GM12874 (cell line): ENCODE measurements at regions not wholly inside any gene's neighbourhood (a gene's known extent, or its start where the extent isn't known, plus 50 kb on each side); places are given as distances from the start of the nearest gene placed in this dataset.

Experiments used
- CTCF ChIP-seq: IDR thresholded peaks from 2 replicates; pipeline ENCODE4 v1.5.1; 2011; ENCODE audit warnings: low read depth, mild to moderate bottlenecking, control low read depth, low read length, moderate library complexity; ENCODE audit not compliant: insufficient read depth

- no peak for TF ChIP-seq CTCF
Measured at GRCh38 chrX:109872021-109872732, 130.7 kb upstream of the TMEM164 start.

- TF ChIP-seq CTCF = no peak
Measured at GRCh38 chrX:109873574-109873973, 129.3 kb upstream of the TMEM164 start.

- TF ChIP-seq CTCF = no peak
Measured at GRCh38 chrX:109873983-109874382, 128.9 kb upstream of the TMEM164 start.

- TF ChIP-seq CTCF = no peak
Measured at GRCh38 chrX:109874548-109874947, 128.4 kb upstream of the TMEM164 start.

- no peak for TF ChIP-seq CTCF
Measured at GRCh38 chrX:109875831-109876230, 127.1 kb upstream of the TMEM164 start.

GRCh38 chrX:109878236-109878635 lies 124.7 kb upstream of the TMEM164 start:
- TF ChIP-seq CTCF = no peak

GRCh38 chrX:109879991-109880390 lies 122.9 kb upstream of the TMEM164 start:
- TF ChIP-seq CTCF = no peak
